GM12878 (cell line): ENCODE measurements at regions not wholly inside any gene's neighbourhood (a gene's known extent, or its start where the extent isn't known, plus 50 kb on each side); places are given as distances from the start of the nearest gene placed in this dataset.

Source experiments
- ATAC-seq: fragments of 200-7000 bp; cut with Tn5 transposase; 3 replicates; pipeline ENCODE4 v1.9.1; 2020; ENCODE audit warnings: mild to moderate bottlenecking, moderate library complexity
- BruUV-seq: library from RNA; stranded (reverse); fragments of 400-500 nt; replicated peaks from 2 replicates; lab custom pipeline; 2021; lab: Mats Ljungman, UMichigan
- CTCF ChIA-PET: fragments of 300-600 bp; sonication (Branson Sonifier 250); formaldehyde crosslinking; extraction: SDS; loops from one replicate; lab custom pipeline; 2021; ENCODE audit warnings: inconsistent platforms; lab: Yijun Ruan, JAX
- POLR2A ChIA-PET: fragments of 350-600 bp; formaldehyde crosslinking; extraction: SDS; loops from one replicate; lab custom pipeline; 2021; ENCODE audit warnings: inconsistent platforms; lab: Charles Lee
- RAD21 ChIA-PET: fragments of 300-600 bp; sonication (Branson Sonifier 250); formaldehyde crosslinking; loops from one replicate; lab custom pipeline; 2023; ENCODE audit warnings: antibody characterized with exemption; ENCODE audit not compliant: unreplicated experiment; lab: Charles Lee
- SMC1A ChIA-PET: fragments of 300-600 bp; sonication (Branson Sonifier 250); formaldehyde crosslinking; loops from one replicate; lab custom pipeline; 2023; ENCODE audit not compliant: unreplicated experiment, uncharacterized antibody; lab: Charles Lee
- DNase-seq: peaks from one replicate; pipeline ENCODE4 v3.0.0-alpha.2; 2011; ENCODE audit warnings: low read depth, low spot score
- FAIRE-seq: peaks from 3 replicates; lab custom pipeline; 2011; peaks lifted over from hg19 to GRCh38; lab: Jason Lieb, UNC
- H2AFZ ChIP-seq: 2 replicates; pipeline ENCODE4 v1.6.0; 2011; ENCODE audit warnings: low read depth, low read length, control low read depth; ENCODE audit not compliant: control insufficient read depth
- H3K27ac ChIP-seq: 2 replicates; pipeline ENCODE4 v1.5.1; 2011; ENCODE audit warnings: control low read depth; ENCODE audit not compliant: control insufficient read depth, insufficient read depth
- H3K27me3 ChIP-seq, 2 experiments: replicated peaks in 1 of 2; 2 replicates each; pipeline versions ENCODE4 v1.6.0 to v1.6.1; 2011; ENCODE audit warnings: low read length in 1 of 2; ENCODE audit not compliant: control insufficient read depth in 2 of 2, insufficient read depth in 2 of 2
- H3K36me3 ChIP-seq, 2 experiments: 2 replicates each; pipeline ENCODE4 v1.5.1; 2011; ENCODE audit warnings: low read length in 1 of 2; ENCODE audit not compliant: control insufficient read depth in 2 of 2, insufficient read depth in 2 of 2
- H3K4me1 ChIP-seq: 2 replicates; pipeline ENCODE4 v1.6.1; 2011; ENCODE audit warnings: mild to moderate bottlenecking, low read length, moderate library complexity, mixed read lengths; ENCODE audit not compliant: control insufficient read depth, insufficient read depth
- H3K4me2 ChIP-seq: 2 replicates; pipeline ENCODE4 v1.6.0; 2011; ENCODE audit warnings: control low read depth; ENCODE audit not compliant: control insufficient read depth, insufficient read depth
- H3K4me3 ChIP-seq: fragments of 200-600 bp; sonication (generic); 2 replicates; pipeline ENCODE4 v1.5.1; 2016
- H3K79me2 ChIP-seq: 2 replicates; pipeline ENCODE4 v1.6.0; 2011; ENCODE audit warnings: low read length; ENCODE audit not compliant: control insufficient read depth, insufficient read depth
- H3K9ac ChIP-seq: 2 replicates; pipeline ENCODE4 v1.8.0; 2011; ENCODE audit warnings: low read length, control low read depth, mixed read lengths; ENCODE audit not compliant: control insufficient read depth, insufficient read depth
- H3K9me3 ChIP-seq: replicated peaks from 3 replicates; pipeline ENCODE4 v1.5.1; 2011; ENCODE audit warnings: mild to moderate bottlenecking, low read length; ENCODE audit not compliant: control insufficient read depth, insufficient read depth
- H4K20me1 ChIP-seq: 2 replicates; pipeline ENCODE4 v1.6.0; 2011; ENCODE audit not compliant: control insufficient read depth, insufficient read depth
- ATF2 ChIP-seq: IDR thresholded peaks from 2 replicates; pipeline ENCODE4 v1.6.1; 2012; ENCODE audit warnings: low read length, inconsistent platforms
- BCL11A ChIP-seq: IDR thresholded peaks from 2 replicates; pipeline ENCODE4 v1.6.1; 2011; ENCODE audit warnings: low read depth, low read length
- GABPA ChIP-seq: IDR thresholded peaks from 2 replicates; pipeline ENCODE4 v1.6.1; 2014; ENCODE audit warnings: antibody characterized with exemption, low read depth, mild to moderate bottlenecking, inconsistent platforms
- IRF4 ChIP-seq: IDR thresholded peaks from 2 replicates; pipeline ENCODE4 v1.6.1; 2011; ENCODE audit warnings: low read depth, low read length
- JUNB ChIP-seq: IDR thresholded peaks from 2 replicates; pipeline ENCODE4 v1.6.1; 2016; ENCODE audit warnings: antibody characterized with exemption, mild to moderate bottlenecking
- KAT2A ChIP-seq: conservative IDR thresholded peaks from 2 replicates; pipeline ENCODE4 v1.6.1; 2011; ENCODE audit warnings: low read depth, low read length; ENCODE audit not compliant: control insufficient read depth
- MTA2 ChIP-seq: fragments of 450-650 bp; IDR thresholded peaks from 2 replicates; pipeline ENCODE4 v1.6.1; 2016; ENCODE audit warnings: low read depth, mild to moderate bottlenecking, moderate library complexity
- NR2C1 ChIP-seq: fragments of 450-650 bp; IDR thresholded peaks from 2 replicates; pipeline ENCODE4 v1.6.1; 2017; ENCODE audit warnings: antibody characterized with exemption, mild to moderate bottlenecking, moderate library complexity
- POLR2AphosphoS2 ChIP-seq: IDR thresholded peaks from 2 replicates; pipeline ENCODE4 v1.6.1; 2011; ENCODE audit warnings: low read depth, mild to moderate bottlenecking, low read length, improper control_type of control experiment, moderate library complexity
- RAD51 ChIP-seq: fragments of 450-650 bp; IDR thresholded peaks from 2 replicates; pipeline ENCODE4 v1.6.1; 2016; ENCODE audit warnings: moderate library complexity, mild to moderate bottlenecking, inconsistent platforms
- SIN3A ChIP-seq: IDR thresholded peaks from 2 replicates; pipeline ENCODE4 v1.6.1; 2012; ENCODE audit warnings: low read depth, low read length, improper control_type of control experiment
- SKIL ChIP-seq: fragments of 450-650 bp; IDR thresholded peaks from 2 replicates; pipeline ENCODE4 v1.6.1; 2017; ENCODE audit warnings: mild to moderate bottlenecking, low read depth, inconsistent platforms; ENCODE audit not compliant: poor library complexity, severe bottlenecking
- SPI1 ChIP-seq: IDR thresholded peaks from 2 replicates; pipeline ENCODE4 v1.6.1; 2011; ENCODE audit warnings: low read depth, mild to moderate bottlenecking, low read length, moderate library complexity, borderline replicate concordance; ENCODE audit not compliant: insufficient read depth
- USF2 ChIP-seq: IDR thresholded peaks from 2 replicates; pipeline ENCODE4 v1.6.1; 2011; ENCODE audit warnings: low read depth, low read length, improper control_type of control experiment, borderline replicate concordance
- WRNIP1 ChIP-seq: IDR thresholded peaks from 2 replicates; pipeline ENCODE4 v1.6.1; 2011; ENCODE audit warnings: low read depth, low read length, improper control_type of control experiment, borderline replicate concordance
- ZBTB4 ChIP-seq: fragments of 450-650 bp; formaldehyde crosslinking; IDR thresholded peaks from 2 replicates; pipeline ENCODE4 v1.4.0; 2022; ENCODE audit warnings: mild to moderate bottlenecking, moderate library complexity
- ZNF217 ChIP-seq: fragments of 450-650 bp; IDR thresholded peaks from 2 replicates; pipeline ENCODE4 v1.6.1; 2017; ENCODE audit warnings: antibody characterized with exemption, mild to moderate bottlenecking
- WGBS: methylation state at CpG from one replicate; pipeline ENCODE4 v1.1.6; 2016; ENCODE audit warnings: low lambda C conversion rate; ENCODE audit not compliant: insufficient replicate concordance, insufficient coverage; ENCODE audit errors: missing lambda C conversion rate; 5-methylcytosine and 5-hydroxymethylcytosine counted together
- in situ Hi-C: fragments of 300-500 bp; cut with MboI; formaldehyde crosslinking; loops from 9 replicates; pipeline ENCODE4 v1.14.3; 2018; ENCODE audit warnings: mixed read lengths
- intact Hi-C: fragments of 100-400 bp; cut with micrococcal nuclease; formaldehyde crosslinking; loops from one replicate; pipeline ENCODE4 v1.14.2; 2022; ENCODE audit not compliant: unreplicated experiment

GRCh38 chr11:29876192-29876591 is 140.6 kb downstream of the KCNA4 start:
- no peak overlapping the region for H3K27ac ChIP-seq
- TF ChIP-seq SKIL, result no peak
- TF ChIP-seq SPI1, result no peak
- no peak for TF ChIP-seq POLR2AphosphoS2
- TF ChIP-seq IRF4, result no peak
- no peak for TF ChIP-seq GABPA
- TF ChIP-seq RAD51, result no peak
- TF ChIP-seq SIN3A, result no peak
- TF ChIP-seq JUNB, result no peak
- TF ChIP-seq BCL11A, result no peak
- no peak for TF ChIP-seq ZBTB4 (CRISPR knock-in tag)
- no peak for TF ChIP-seq MTA2
- no peak for TF ChIP-seq NR2C1
- no peak for TF ChIP-seq USF2
- TF ChIP-seq ATF2, result no peak
- TF ChIP-seq KAT2A, result no peak
- TF ChIP-seq WRNIP1, result no peak
- TF ChIP-seq ZNF217, result no peak
- no peaks in the 10 kb centered on the region for H3K9me3 ChIP-seq
- H3K9ac ChIP-seq, result no peak overlapping the region
- CTCF ChIA-PET, result no interaction called here
- H3K4me1 ChIP-seq, result no peaks in the 10 kb centered on the region
- no peaks in the 10 kb centered on the region for H3K79me2 ChIP-seq
- no peak overlapping the region for H3K4me2 ChIP-seq
- RAD21 ChIA-PET, result no interaction called here
- no peak for DNase-seq
- no TSS peak for BruUV-seq
- SMC1A ChIA-PET, result interaction anchor here (0.8 kb wide), 1 partner anchor 71 kb away, joined by 4 read pairs; no protein-coding TSS in a partner anchor
- POLR2A ChIA-PET, result no interaction called here
- H4K20me1 ChIP-seq, result no peaks in the 10 kb centered on the region
- no peaks in the 10 kb centered on the region for H3K27me3 ChIP-seq
- no peak for ATAC-seq
- FAIRE-seq, result no peak
- in situ Hi-C loops (no loop called here), intact Hi-C loops (no loop called here)
- WGBS, result 0% methylated on average over 1 of the region's 1 CpG
- no peaks in the 10 kb centered on the region for H3K36me3 ChIP-seq
- no peak overlapping the region for H2AFZ ChIP-seq
- H3K4me3 ChIP-seq, result no peak overlapping the region
